ENCODE measurements at regions not wholly inside any gene's neighbourhood (a gene's known extent, or its start where the extent isn't known, plus 50 kb on each side); places are given as distances from the start of the nearest gene placed in this dataset.
A peak's percentile ranks its signal among the peaks of the same experiment; 100 is the strongest.
"Not testable (repeated sequence)": the region's sequence is repeated elsewhere in the genome, so short reads cannot be mapped to it uniquely, and the experiment has no call there.

GRCh38 chrX:83954116-83954515 lies 93.2 kb downstream of the CYLC1 start:
- in situ Hi-C loops (cut with MboI; ENCODE audit: low sequenced_read_pairs); H3K4me3 ChIP-seq; H3K36me3 ChIP-seq (replicated peaks); H3K9me3 ChIP-seq; H3K27me3 ChIP-seq (ENCODE audit: low read depth); H3K4me1 ChIP-seq; DNase-seq (ENCODE audit: low spot score in 2 of 2): not testable (repeated sequence)

DNA sequence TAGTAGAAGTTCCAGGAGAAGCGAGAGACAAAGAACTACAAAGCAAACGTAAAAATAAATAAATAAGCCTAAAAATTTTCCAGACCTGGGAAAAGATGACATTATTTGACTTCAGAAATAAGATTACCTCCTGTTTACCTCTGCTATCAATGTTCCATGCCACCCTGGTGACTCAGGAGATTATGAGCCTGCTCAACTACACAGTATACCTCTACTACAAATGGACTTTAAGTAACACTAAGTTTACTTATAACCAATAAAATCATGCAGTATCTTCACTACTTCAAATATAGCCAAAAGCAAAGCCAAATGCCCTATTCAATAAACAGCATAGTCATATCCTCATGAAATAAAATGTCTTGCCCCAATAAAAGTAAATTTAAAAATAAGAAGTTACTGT lies 105.4 kb downstream of the CYLC1 start:
- Histone ChIP-seq H3K36me3 (replicated peaks) (no peaks in the 10 kb centered on the region), H3K4me3 (no peak overlapping the region), H3K27me3 (ENCODE audit: low read depth) (no peaks in the 10 kb centered on the region), H3K4me1 (no peaks in the 10 kb centered on the region; the same call in 1 of the 2 replicates), H3K9me3 (no peaks in the 10 kb centered on the region)
- DNase-seq (ENCODE audit: low spot score in 2 of 2): no peak
- in situ Hi-C loops (cut with MboI; ENCODE audit: low sequenced_read_pairs): no loop called here

- in situ Hi-C loops (cut with MboI; ENCODE audit: low sequenced_read_pairs): no loop called here
- Histone ChIP-seq H3K4me1 (no peaks in the 10 kb centered on the region), H3K4me3 (no peak overlapping the region), H3K9me3 (no peaks in the 10 kb centered on the region), H3K36me3 (replicated peaks) (no peaks in the 10 kb centered on the region), H3K27me3 (ENCODE audit: low read depth) (no peaks in the 10 kb centered on the region)
- DNase-seq (ENCODE audit: low spot score in 2 of 2): no peak
Measured at GRCh38 chrX:83984961-83985360, 124.0 kb downstream of the CYLC1 start.

GRCh38 chrX:83990178-83990577 lies 129.2 kb downstream of the CYLC1 start:
- in situ Hi-C loops (cut with MboI; ENCODE audit: low sequenced_read_pairs); H3K9me3 ChIP-seq; H3K36me3 ChIP-seq (replicated peaks): not testable (repeated sequence)

DNA sequence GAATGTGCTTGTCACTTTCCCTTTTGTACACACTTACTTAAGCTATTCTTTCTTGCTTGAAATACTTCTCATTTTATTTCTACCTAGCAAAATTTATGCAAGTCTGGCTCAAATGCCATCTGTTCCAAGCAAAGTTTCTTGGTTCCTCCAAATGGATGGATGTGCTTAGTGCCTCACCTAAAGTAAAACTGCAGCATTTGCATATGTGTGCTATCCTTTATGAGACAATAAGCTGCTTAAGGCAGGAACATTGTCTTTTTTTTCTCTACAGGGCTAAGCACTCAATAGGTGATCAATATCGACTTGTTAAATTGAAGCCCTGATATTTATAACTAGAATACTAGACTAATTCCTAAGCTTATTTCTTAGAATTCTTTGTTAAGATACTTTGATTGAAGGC lies 136.8 kb downstream of the CYLC1 start:
- no peak overlapping the region for H3K4me3 ChIP-seq
- H3K27me3 ChIP-seq (ENCODE audit: low read depth): no peaks in the 10 kb centered on the region
- in situ Hi-C loops (cut with MboI; ENCODE audit: low sequenced_read_pairs): no loop called here
- H3K36me3 ChIP-seq (replicated peaks): no peaks in the 10 kb centered on the region
- no peaks in the 10 kb centered on the region for H3K9me3 ChIP-seq
- peaks cover 21% of the 10 kb centered on the region for H3K4me1 ChIP-seq
- peak; percentile 15 to 96 for DNase-seq (ENCODE audit: low spot score in 2 of 2)

More at GRCh38 chrX:83990178-83990577, 129.2 kb downstream of the CYLC1 start:
- H3K4me1 ChIP-seq; DNase-seq (ENCODE audit: low spot score in 2 of 2); H3K27me3 ChIP-seq (ENCODE audit: low read depth); H3K4me3 ChIP-seq: not testable (repeated sequence)
